ENCODE measurements at regions not wholly inside any gene's neighbourhood (a gene's known extent, or its start where the extent isn't known, plus 50 kb on each side); places are given as distances from the start of the nearest gene placed in this dataset.
"Not testable (repeated sequence)": the region's sequence is repeated elsewhere in the genome, so short reads cannot be mapped to it uniquely, and the experiment has no call there.

DNA sequence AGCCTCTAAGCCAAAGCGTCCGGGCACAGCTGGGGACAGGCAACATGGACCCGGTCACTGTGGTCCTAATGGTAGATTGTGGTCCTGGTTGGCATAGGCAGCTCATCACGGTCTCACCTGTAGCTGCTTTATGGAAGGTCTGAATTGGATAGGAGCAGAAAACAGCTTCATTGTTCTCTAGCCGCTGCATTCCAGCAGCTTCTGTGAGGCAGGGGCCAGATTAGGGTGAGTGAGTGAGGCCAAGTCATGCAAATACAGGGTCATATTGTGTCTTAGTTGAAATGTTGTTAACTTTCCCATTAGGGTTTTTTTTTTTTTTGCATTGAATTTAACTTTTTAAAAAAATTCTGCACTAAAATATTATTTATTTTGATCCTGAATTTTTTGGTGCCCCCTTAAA, 105.4 kb upstream of the SULF2 start:
- not testable (repeated sequence) for TF ChIP-seq EZH2phosphoT487 (IDR thresholded peaks at IDR 0.05; ENCODE audit: low read depth); CTCF (IDR thresholded peaks at IDR 0.05; ENCODE audit: low read depth, low read length)
